K562 (cell line): ENCODE measurements at regions not wholly inside any gene's neighbourhood (a gene's known extent, or its start where the extent isn't known, plus 50 kb on each side); places are given as distances from the start of the nearest gene placed in this dataset.

Experiments
- ATAC-seq: fragments of 200-7000 bp; cut with Tn5 transposase; 3 replicates; pipeline ENCODE4 v1.9.1; 2020; ENCODE audit warnings: moderate library complexity
- BruUV-seq: library from RNA; stranded (reverse); fragments of 400-500 nt; replicated peaks from 2 replicates; lab custom pipeline; 2021; lab: Mats Ljungman, UMichigan
- CTCF ChIA-PET: fragments of 300-600 bp; formaldehyde crosslinking; extraction: SDS; loops from one replicate; lab custom pipeline; 2021; ENCODE audit warnings: low intra/inter-chr PET ratio; lab: Yijun Ruan, JAX
- POLR2A ChIA-PET: fragments of 300-600, 350-650 bp; sonication (Branson Sonifier 250); formaldehyde crosslinking; extraction: SDS; loops from one replicate; lab custom pipeline; 2021; ENCODE audit warnings: antibody characterized with exemption, inconsistent platforms; lab: Yijun Ruan, JAX
- DNase-seq, 4 experiments: peaks; one replicate each; pipeline versions ENCODE4 v3.0.0 to v3.0.0-alpha.2; 2011 to 2018; ENCODE audit warnings: low spot score in 3 of 4, mixed read lengths in 3 of 4; ENCODE audit errors: extremely low read depth in 1 of 4
- FAIRE-seq: peaks from 2 replicates; lab custom pipeline; 2011; peaks lifted over from hg19 to GRCh38; lab: Jason Lieb, UNC
- H2AFZ ChIP-seq: 2 replicates; pipeline ENCODE4 v1.6.0; 2011; ENCODE audit warnings: low read depth, low read length, control low read depth, inconsistent platforms
- H3K27ac ChIP-seq: fragments of 200-600 bp; 3 replicates; pipeline ENCODE4 v1.8.0; 2011; ENCODE audit warnings: low read depth, mild to moderate bottlenecking, control low read depth, inconsistent platforms, low read length, moderate library complexity, mixed read lengths; ENCODE audit errors: extremely low read depth
- H3K27me3 ChIP-seq, 2 experiments: fragments of 300-600 bp in 1 of 2; 2 replicates in 1 of 2; 3 replicates in 1 of 2; pipeline versions ENCODE4 v1.6.0 to v1.8.0; 2011; ENCODE audit warnings: inconsistent platforms in 2 of 2, low read length in 2 of 2, mild to moderate bottlenecking in 1 of 2, mixed read lengths in 1 of 2, moderate library complexity in 1 of 2; ENCODE audit not compliant: control insufficient read depth in 2 of 2, insufficient read depth in 2 of 2
- H3K36me3 ChIP-seq: fragments of 300-600 bp; 3 replicates; pipeline ENCODE4 v1.8.0; 2011; ENCODE audit warnings: mild to moderate bottlenecking, low read length, inconsistent platforms; ENCODE audit not compliant: control insufficient read depth, insufficient read depth
- H3K4me1 ChIP-seq, 2 experiments: fragments of 200-600 bp in 1 of 2; replicated peaks in 1 of 2; 2 replicates in 1 of 2; 3 replicates in 1 of 2; pipeline versions ENCODE4 v1.5.1 to v1.8.0; 2011; ENCODE audit warnings: inconsistent platforms in 2 of 2, low read length in 2 of 2, mild to moderate bottlenecking in 1 of 2, mixed read lengths in 1 of 2, moderate library complexity in 1 of 2; ENCODE audit not compliant: control insufficient read depth in 2 of 2, insufficient read depth in 2 of 2
- H3K4me2 ChIP-seq: 2 replicates; pipeline ENCODE4 v1.6.1; 2011; ENCODE audit warnings: low read length, control low read depth, inconsistent platforms, mixed read lengths; ENCODE audit not compliant: insufficient read depth
- H3K4me3 ChIP-seq: fragments of 200-600 bp; sonication (generic), shearing (Covaris generic); 2 replicates; pipeline ENCODE4 v1.5.1; 2016; ENCODE audit warnings: control low read depth, inconsistent platforms
- H3K79me2 ChIP-seq: fragments of 200-600 bp; 3 replicates; pipeline ENCODE4 v1.8.0; 2011; ENCODE audit warnings: low read length, inconsistent platforms; ENCODE audit not compliant: control insufficient read depth, insufficient read depth
- H3K9ac ChIP-seq, 2 experiments: 2 replicates each; pipeline versions ENCODE4 v1.6.0 to v1.6.1; 2011; ENCODE audit warnings: low read depth in 2 of 2, low read length in 2 of 2, control low read depth in 1 of 2, inconsistent platforms in 1 of 2, mild to moderate bottlenecking in 1 of 2, mixed read lengths in 1 of 2; ENCODE audit not compliant: insufficient read depth in 1 of 2
- H3K9me1 ChIP-seq: one replicate; pipeline ENCODE4 v1.6.0; 2011; ENCODE audit warnings: inconsistent platforms, mild to moderate bottlenecking, low read length, moderate library complexity; ENCODE audit not compliant: control insufficient read depth, insufficient read depth
- H3K9me3 ChIP-seq: replicated peaks from 2 replicates; pipeline ENCODE4 v1.5.1; 2011; ENCODE audit warnings: low read depth, low read length, inconsistent platforms; ENCODE audit not compliant: control insufficient read depth, insufficient read depth
- H4K20me1 ChIP-seq: replicated peaks from 2 replicates; pipeline ENCODE4 v1.6.1; 2011; ENCODE audit warnings: low read length, inconsistent platforms, mixed read lengths; ENCODE audit not compliant: control insufficient read depth, insufficient read depth
- ARID2 ChIP-seq: fragments of 450-650 bp; IDR thresholded peaks from 2 replicates; pipeline ENCODE4 v1.6.1; 2017; ENCODE audit warnings: antibody characterized with exemption, mild to moderate bottlenecking
- CBX8 ChIP-seq: fragments of 200-600 bp; sonication (generic); IDR thresholded peaks from 2 replicates; pipeline ENCODE4 v1.6.1; 2012; ENCODE audit warnings: borderline replicate concordance, mixed run types, low read depth, mild to moderate bottlenecking, moderate library complexity, mixed read lengths, low read length, control low read depth, inconsistent platforms; ENCODE audit not compliant: poor library complexity, severe bottlenecking; ENCODE audit errors: extremely low read depth
- CREM ChIP-seq: IDR thresholded peaks from 2 replicates; pipeline ENCODE4 v1.6.1; 2014; ENCODE audit warnings: antibody characterized with exemption, low read depth
- ELF2 ChIP-seq: fragments of 250-450 bp; sonication (Bioruptor Pico); IDR thresholded peaks from 2 replicates; pipeline ENCODE4 v1.5.0; 2021; ENCODE audit warnings: mild to moderate bottlenecking
- FOXA1 ChIP-seq: fragments of 450-650 bp; IDR thresholded peaks from 2 replicates; pipeline ENCODE4 v1.6.1; 2016; ENCODE audit warnings: mild to moderate bottlenecking, borderline replicate concordance
- FOXK1 ChIP-seq: sonication (generic); formaldehyde crosslinking; IDR thresholded peaks from 2 replicates; pipeline ENCODE4 v1.8.0; 2022; ENCODE audit warnings: missing genetic modification reagents, mild to moderate bottlenecking, borderline replicate concordance
- HEY1 ChIP-seq: fragments of 250-450 bp; sonication (Bioruptor Pico); IDR thresholded peaks from 2 replicates; pipeline ENCODE4 v1.5.0; 2020; ENCODE audit warnings: mild to moderate bottlenecking, moderate library complexity, borderline replicate concordance
- NEUROD1 ChIP-seq: fragments of 150-350 bp; IDR thresholded peaks from 2 replicates; pipeline ENCODE4 v1.6.1; 2014; ENCODE audit warnings: borderline replicate concordance, low read length, low read depth; ENCODE audit not compliant: partially characterized antibody
- RBM14 ChIP-seq: fragments of 200-400 bp; formaldehyde crosslinking; IDR thresholded peaks from 2 replicates; pipeline ENCODE4 v1.6.1; 2018; ENCODE audit warnings: low read depth, mild to moderate bottlenecking, low read length, moderate library complexity, borderline replicate concordance; ENCODE audit not compliant: insufficient read depth
- RBM17 ChIP-seq: fragments of 200-400 bp; formaldehyde crosslinking; IDR thresholded peaks from 2 replicates; pipeline ENCODE4 v1.6.1; 2017; ENCODE audit warnings: low read depth, mild to moderate bottlenecking, low read length, borderline replicate concordance
- SMC3 ChIP-seq: conservative IDR thresholded peaks from 2 replicates; pipeline ENCODE4 v1.6.1; 2011; ENCODE audit warnings: low read depth, low read length, improper control_type of control experiment; ENCODE audit not compliant: insufficient read depth
- TFAM ChIP-seq: fragments of 250-450 bp; sonication (Bioruptor Pico); conservative IDR thresholded peaks from 2 replicates; pipeline ENCODE4 v1.5.0; 2021; ENCODE audit warnings: mild to moderate bottlenecking, moderate library complexity
- TSC22D4 ChIP-seq: fragments of 450-650 bp; IDR thresholded peaks from 2 replicates; pipeline ENCODE4 v1.6.1; 2016; ENCODE audit warnings: missing genetic modification characterization, missing biosample characterization, control low read depth
- ZFPM2 ChIP-seq: fragments of 250-450 bp; sonication (Bioruptor Pico); IDR thresholded peaks from 2 replicates; pipeline ENCODE4 v1.5.1; 2022; ENCODE audit warnings: mild to moderate bottlenecking
- ZFX ChIP-seq: sonication (generic); formaldehyde crosslinking; IDR thresholded peaks from 2 replicates; pipeline ENCODE4 v1.8.0; 2022; ENCODE audit warnings: mild to moderate bottlenecking, missing genetic modification reagents, moderate library complexity
- ZNF445 ChIP-seq: fragments of 250-450 bp; sonication (Bioruptor Pico); IDR thresholded peaks from 2 replicates; pipeline ENCODE4 v1.4.0; 2020; ENCODE audit warnings: low read depth, mild to moderate bottlenecking, moderate library complexity
- ZNF584 ChIP-seq: fragments of 200-800 bp; sonication (Bioruptor generic); IDR thresholded peaks from 2 replicates; pipeline ENCODE4 v1.6.1; 2016; ENCODE audit warnings: low read depth, mild to moderate bottlenecking, missing genetic modification characterization, missing compliant biosample characterization
- WGBS: fragments of 100-300 bp; shearing (Covaris generic); methylation state at CpG from one replicate; pipeline ENCODE4 v1.1.6; 2016; ENCODE audit warnings: low coverage, mixed read lengths; ENCODE audit not compliant: insufficient coverage; ENCODE audit errors: missing lambda C conversion rate; 5-methylcytosine and 5-hydroxymethylcytosine counted together
- in situ Hi-C: fragments of 300-500 bp; cut with MboI; formaldehyde crosslinking; loops from 4 replicates; pipeline ENCODE4 v1.15.0; 2018; ENCODE audit warnings: inconsistent platforms, mixed read lengths
- intact Hi-C: fragments of 100-400 bp; cut with micrococcal nuclease; formaldehyde crosslinking; loops from 2 replicates; pipeline ENCODE4 v1.14.2; 2022
- TF ChIP-seq, protein P1 (sequence below): fragments of 250-450 bp; sonication (Bioruptor Pico); IDR thresholded peaks from 2 replicates; pipeline ENCODE4 v1.5.0; 2021
- TF ChIP-seq, protein P2 (sequence below): fragments of 250-450 bp; sonication (Bioruptor Pico); IDR thresholded peaks from 2 replicates; pipeline ENCODE4 v1.4.0; 2020
- TF ChIP-seq, protein P3 (sequence below): fragments of 250-450 bp; sonication (Bioruptor Pico); IDR thresholded peaks from 2 replicates; pipeline ENCODE4 v1.6.1; 2021; ENCODE audit warnings: mild to moderate bottlenecking

DNA sequence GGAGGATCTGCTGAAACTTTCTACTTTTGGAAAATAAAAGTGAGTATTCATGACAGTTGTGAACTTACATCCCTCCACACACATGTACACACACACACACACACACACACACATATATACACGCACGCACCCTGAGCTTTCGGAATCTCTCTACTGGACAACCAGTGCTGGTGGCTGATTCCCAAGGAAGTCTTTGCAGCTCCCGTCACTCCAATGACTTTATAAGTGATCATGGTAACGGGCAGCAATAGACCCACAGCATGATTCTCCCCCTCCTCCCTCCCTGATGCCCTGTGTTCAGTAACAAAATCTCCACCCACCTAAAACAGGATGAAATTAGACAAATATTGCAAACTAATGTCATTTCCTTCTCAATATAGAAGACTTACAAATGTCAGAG is 364.9 kb downstream of the IRS1 start (continued):
- no peak for TF ChIP-seq NEUROD1
- TF ChIP-seq RBM17, result no peak
- no peak for TF ChIP-seq ZFPM2
- TF ChIP-seq ZFX (CRISPR knock-in tag), result no peak
- no peak for TF ChIP-seq RBM14
- TF ChIP-seq TFAM (CRISPR knock-in tag), result no peak
- TF ChIP-seq HEY1, result no peak

DNA sequence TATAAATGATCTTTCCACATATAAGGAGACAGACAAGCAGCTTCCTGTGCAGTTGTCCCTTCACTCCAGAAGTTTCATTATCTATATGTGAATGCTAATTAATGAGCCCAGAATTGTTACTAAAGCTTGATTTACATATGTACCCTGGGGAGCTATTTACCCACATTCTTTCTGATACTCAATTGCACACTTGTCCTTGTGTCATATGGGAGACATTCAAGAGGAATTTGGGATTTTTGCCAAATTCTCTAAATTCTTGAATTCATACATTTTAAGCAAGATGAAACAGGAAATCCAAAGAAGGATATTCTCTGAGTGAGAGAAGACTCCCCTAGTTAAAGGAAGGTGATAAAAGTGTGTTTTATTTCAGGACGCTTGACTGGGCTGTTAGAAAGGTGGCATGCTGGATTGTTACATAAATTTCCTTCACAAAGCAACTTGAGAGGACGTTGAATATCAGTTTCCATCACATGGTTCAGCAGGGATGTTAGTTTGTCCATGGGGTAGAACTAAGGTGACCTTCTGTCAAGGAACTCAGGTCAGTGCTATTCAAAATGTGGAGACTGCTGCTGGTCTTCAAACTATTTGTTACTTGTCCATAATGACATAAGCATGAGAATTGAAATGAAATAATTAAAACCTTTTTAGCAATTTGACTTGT is 368.2 kb downstream of the IRS1 start:
- Histone ChIP-seq H3K4me2 (no peak overlapping the region), H3K9me3 (no peaks in the 10 kb centered on the region), H3K9ac (no peak overlapping the region), H4K20me1 (no peaks in the 10 kb centered on the region), H3K9me1 (no peaks in the 10 kb centered on the region), H3K79me2 (no peaks in the 10 kb centered on the region), H2AFZ (no peak overlapping the region), H3K4me3 (no peak overlapping the region), H3K4me1 (no peaks in the 10 kb centered on the region), H3K36me3 (no peaks in the 10 kb centered on the region), H3K27me3 (no peaks in the 10 kb centered on the region), H3K27ac (no peak overlapping the region)
- CTCF ChIA-PET, result no interaction called here
- ATAC-seq, result no peak
- no TSS peak for BruUV-seq
- POLR2A ChIA-PET, result no interaction called here
- no peak for FAIRE-seq
- WGBS, result 0% methylated on average over 2 of the region's 2 CpGs
- in situ Hi-C loops, result no loop called here
- DNase-seq, result no peak
- intact Hi-C loops, result no loop called here
- TF ChIP-seq ZNF584 (CRISPR knock-in tag) (no peak), CREM (no peak), SMC3 (no peak), FOXK1 (CRISPR knock-in tag) (no peak), CBX8 (no peak), ARID2 (no peak), ELF2 (CRISPR knock-in tag) (no peak), HEY1 (no peak), FOXA1 (no peak), ZNF445 (CRISPR knock-in tag) (no peak), TSC22D4 (no peak)
- TF ChIP-seq, protein P1, sequence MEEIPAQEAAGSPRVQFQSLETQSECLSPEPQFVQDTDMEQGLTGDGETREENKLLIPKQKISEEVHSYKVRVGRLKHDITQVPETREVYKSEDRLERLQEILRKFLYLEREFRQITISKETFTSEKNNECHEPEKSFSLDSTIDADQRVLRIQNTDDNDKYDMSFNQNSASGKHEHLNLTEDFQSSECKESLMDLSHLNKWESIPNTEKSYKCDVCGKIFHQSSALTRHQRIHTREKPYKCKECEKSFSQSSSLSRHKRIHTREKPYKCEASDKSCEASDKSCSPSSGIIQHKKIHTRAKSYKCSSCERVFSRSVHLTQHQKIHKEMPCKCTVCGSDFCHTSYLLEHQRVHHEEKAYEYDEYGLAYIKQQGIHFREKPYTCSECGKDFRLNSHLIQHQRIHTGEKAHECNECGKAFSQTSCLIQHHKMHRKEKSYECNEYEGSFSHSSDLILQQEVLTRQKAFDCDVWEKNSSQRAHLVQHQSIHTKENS (CRISPR knock-in tag), result no peak
- TF ChIP-seq, protein P2, sequence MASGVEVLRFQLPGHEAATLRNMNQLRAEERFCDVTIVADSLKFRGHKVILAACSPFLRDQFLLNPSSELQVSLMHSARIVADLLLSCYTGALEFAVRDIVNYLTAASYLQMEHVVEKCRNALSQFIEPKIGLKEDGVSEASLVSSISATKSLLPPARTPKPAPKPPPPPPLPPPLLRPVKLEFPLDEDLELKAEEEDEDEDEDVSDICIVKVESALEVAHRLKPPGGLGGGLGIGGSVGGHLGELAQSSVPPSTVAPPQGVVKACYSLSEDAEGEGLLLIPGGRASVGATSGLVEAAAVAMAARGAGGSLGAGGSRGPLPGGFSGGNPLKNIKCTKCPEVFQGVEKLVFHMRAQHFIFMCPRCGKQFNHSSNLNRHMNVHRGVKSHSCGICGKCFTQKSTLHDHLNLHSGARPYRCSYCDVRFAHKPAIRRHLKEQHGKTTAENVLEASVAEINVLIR (CRISPR knock-in tag), result no peak
- TF ChIP-seq, protein P3, sequence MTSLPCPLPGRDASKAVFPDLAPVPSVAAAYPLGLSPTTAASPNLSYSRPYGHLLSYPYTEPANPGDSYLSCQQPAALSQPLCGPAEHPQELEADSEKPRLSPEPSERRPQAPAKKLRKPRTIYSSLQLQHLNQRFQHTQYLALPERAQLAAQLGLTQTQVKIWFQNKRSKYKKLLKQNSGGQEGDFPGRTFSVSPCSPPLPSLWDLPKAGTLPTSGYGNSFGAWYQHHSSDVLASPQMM, result no peak
